ENCODE measurements at regions not wholly inside any gene's neighbourhood (a gene's known extent, or its start where the extent isn't known, plus 50 kb on each side); places are given as distances from the start of the nearest gene placed in this dataset.
A peak's percentile ranks its signal among the peaks of the same experiment; 100 is the strongest.
"Not testable (repeated sequence)": the region's sequence is repeated elsewhere in the genome, so short reads cannot be mapped to it uniquely, and the experiment has no call there.

GRCh38 chr11:71638801-71639519, 56.3 kb upstream of the KRTAP5-11 start:
- H3K4me3 ChIP-seq (ENCODE audit: low read depth, low read length), result peak overlapping the region; percentile 37
- H3K9ac ChIP-seq (ENCODE audit: low read depth, low read length); H3K4me1 ChIP-seq (ENCODE audit: control insufficient read depth, insufficient read depth, low read length); H3K9me3 ChIP-seq (ENCODE audit: control insufficient read depth, insufficient read depth, low read length); H3K36me3 ChIP-seq (ENCODE audit: control insufficient read depth, insufficient read depth, low read length); H3K27me3 ChIP-seq (ENCODE audit: control insufficient read depth, insufficient read depth, low read length): not testable (repeated sequence)

GRCh38 chr11:71639520-71639849, 56.8 kb upstream of the KRTAP5-11 start:
- not testable (repeated sequence) for H3K36me3 ChIP-seq (ENCODE audit: control insufficient read depth, insufficient read depth, low read length); H3K27me3 ChIP-seq (ENCODE audit: control insufficient read depth, insufficient read depth, low read length); H3K9ac ChIP-seq (ENCODE audit: low read depth, low read length); H3K9me3 ChIP-seq (ENCODE audit: control insufficient read depth, insufficient read depth, low read length); H3K4me1 ChIP-seq (ENCODE audit: control insufficient read depth, insufficient read depth, low read length)
- H3K4me3 ChIP-seq (ENCODE audit: low read depth, low read length), result peak overlapping the region; percentile 37

DNA sequence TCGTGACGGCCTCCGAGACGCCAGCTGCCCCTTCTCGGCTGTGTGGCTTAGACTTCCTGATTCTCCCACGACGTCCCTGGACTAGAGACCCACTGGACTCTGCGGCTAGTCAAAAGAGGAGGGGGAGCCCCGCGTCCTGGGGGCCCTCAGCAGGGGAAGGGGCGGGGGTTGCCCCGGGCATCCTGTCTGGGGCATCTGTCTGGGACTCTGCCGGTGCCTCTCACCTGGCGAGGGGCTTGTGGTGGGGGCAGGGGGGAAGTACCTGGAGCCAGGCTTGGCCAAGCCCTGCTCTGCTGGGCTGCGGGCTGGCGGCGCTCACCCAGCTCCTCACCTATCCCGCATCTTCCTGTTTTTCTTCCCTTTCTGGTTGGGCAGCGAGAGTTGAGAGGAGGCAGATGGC, 57.2 kb upstream of the KRTAP5-11 start:
- H3K4me3 ChIP-seq (ENCODE audit: low read depth, low read length), result peak overlapping the region; percentile 26
- H3K9me3 ChIP-seq (ENCODE audit: control insufficient read depth, insufficient read depth, low read length); H3K36me3 ChIP-seq (ENCODE audit: control insufficient read depth, insufficient read depth, low read length); H3K9ac ChIP-seq (ENCODE audit: low read depth, low read length); H3K4me1 ChIP-seq (ENCODE audit: control insufficient read depth, insufficient read depth, low read length); H3K27me3 ChIP-seq (ENCODE audit: control insufficient read depth, insufficient read depth, low read length): not testable (repeated sequence)

GRCh38 chr11:71647078-71647477, 64.4 kb upstream of the KRTAP5-11 start:
- not testable (repeated sequence) for H3K9ac ChIP-seq (ENCODE audit: low read depth, low read length); H3K36me3 ChIP-seq (ENCODE audit: control insufficient read depth, insufficient read depth, low read length); H3K27me3 ChIP-seq (ENCODE audit: control insufficient read depth, insufficient read depth, low read length); H3K9me3 ChIP-seq (ENCODE audit: control insufficient read depth, insufficient read depth, low read length); H3K4me1 ChIP-seq (ENCODE audit: control insufficient read depth, insufficient read depth, low read length); H3K4me3 ChIP-seq (ENCODE audit: low read depth, low read length)

DNA sequence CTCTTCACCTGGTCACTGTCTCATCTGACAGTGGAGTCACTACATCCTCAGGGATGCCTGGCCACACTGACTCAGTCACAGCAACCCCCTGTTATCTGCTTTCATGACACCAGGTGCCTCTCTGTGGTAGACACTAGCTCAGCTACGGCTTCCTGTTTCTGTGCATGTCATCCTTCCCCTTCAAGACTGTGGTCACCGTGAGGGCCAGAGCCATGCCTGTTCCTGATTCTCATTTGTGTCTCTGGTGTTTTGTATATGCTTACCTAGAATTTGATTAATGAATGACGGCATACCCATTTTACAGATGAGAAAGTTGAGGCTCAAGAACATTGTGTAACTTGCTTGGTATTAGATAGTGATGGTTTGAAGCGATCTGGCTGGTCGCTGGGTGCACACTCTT, 70.3 kb upstream of the KRTAP5-11 start:
- H3K4me1 ChIP-seq (ENCODE audit: control insufficient read depth, insufficient read depth, low read length); H3K27me3 ChIP-seq (ENCODE audit: control insufficient read depth, insufficient read depth, low read length); H3K9me3 ChIP-seq (ENCODE audit: control insufficient read depth, insufficient read depth, low read length); H3K36me3 ChIP-seq (ENCODE audit: control insufficient read depth, insufficient read depth, low read length); H3K9ac ChIP-seq (ENCODE audit: low read depth, low read length); H3K4me3 ChIP-seq (ENCODE audit: low read depth, low read length): not testable (repeated sequence)

- not testable (repeated sequence) for H3K4me3 ChIP-seq (ENCODE audit: low read depth, low read length); H3K9me3 ChIP-seq (ENCODE audit: control insufficient read depth, insufficient read depth, low read length); H3K27me3 ChIP-seq (ENCODE audit: control insufficient read depth, insufficient read depth, low read length); H3K4me1 ChIP-seq (ENCODE audit: control insufficient read depth, insufficient read depth, low read length); H3K9ac ChIP-seq (ENCODE audit: low read depth, low read length); H3K36me3 ChIP-seq (ENCODE audit: control insufficient read depth, insufficient read depth, low read length)
Measured at GRCh38 chr11:71654423-71654822, 71.7 kb upstream of the KRTAP5-11 start.

DNA sequence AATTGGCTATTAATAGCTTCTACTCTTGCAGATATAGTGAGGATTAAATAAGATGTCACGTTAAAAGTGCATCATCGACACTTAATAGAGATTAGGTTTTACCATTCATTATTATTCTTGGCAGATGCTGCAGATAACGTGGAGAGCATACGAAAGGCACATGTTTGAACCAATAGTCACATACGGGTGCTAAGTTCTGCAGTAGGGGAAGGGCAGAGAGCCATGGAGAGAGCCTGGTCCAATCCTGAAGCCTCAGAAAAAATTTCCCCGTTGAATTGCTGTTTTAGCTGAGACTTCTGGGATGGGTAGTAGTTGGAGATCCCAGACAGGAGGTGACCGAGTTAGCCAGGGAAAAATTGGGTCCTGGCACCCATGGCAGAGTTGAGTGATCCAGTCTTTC, 72.4 kb upstream of the KRTAP5-11 start:
- not testable (repeated sequence) for H3K4me3 ChIP-seq (ENCODE audit: low read depth, low read length); H3K9ac ChIP-seq (ENCODE audit: low read depth, low read length); H3K4me1 ChIP-seq (ENCODE audit: control insufficient read depth, insufficient read depth, low read length); H3K36me3 ChIP-seq (ENCODE audit: control insufficient read depth, insufficient read depth, low read length); H3K9me3 ChIP-seq (ENCODE audit: control insufficient read depth, insufficient read depth, low read length); H3K27me3 ChIP-seq (ENCODE audit: control insufficient read depth, insufficient read depth, low read length)

GRCh38 chr11:71656513-71656912, 73.8 kb upstream of the KRTAP5-11 start:
- H3K9me3 ChIP-seq (ENCODE audit: control insufficient read depth, insufficient read depth, low read length); H3K4me3 ChIP-seq (ENCODE audit: low read depth, low read length); H3K4me1 ChIP-seq (ENCODE audit: control insufficient read depth, insufficient read depth, low read length); H3K27me3 ChIP-seq (ENCODE audit: control insufficient read depth, insufficient read depth, low read length); H3K9ac ChIP-seq (ENCODE audit: low read depth, low read length); H3K36me3 ChIP-seq (ENCODE audit: control insufficient read depth, insufficient read depth, low read length): not testable (repeated sequence)

GRCh38 chr11:71664941-71665340, 82.3 kb upstream of the KRTAP5-11 start:
- not testable (repeated sequence) for H3K36me3 ChIP-seq (ENCODE audit: control insufficient read depth, insufficient read depth, low read length); H3K4me1 ChIP-seq (ENCODE audit: control insufficient read depth, insufficient read depth, low read length); H3K27me3 ChIP-seq (ENCODE audit: control insufficient read depth, insufficient read depth, low read length); H3K4me3 ChIP-seq (ENCODE audit: low read depth, low read length); H3K9ac ChIP-seq (ENCODE audit: low read depth, low read length); H3K9me3 ChIP-seq (ENCODE audit: control insufficient read depth, insufficient read depth, low read length)

- not testable (repeated sequence) for H3K9me3 ChIP-seq (ENCODE audit: control insufficient read depth, insufficient read depth, low read length); H3K4me1 ChIP-seq (ENCODE audit: control insufficient read depth, insufficient read depth, low read length); H3K27me3 ChIP-seq (ENCODE audit: control insufficient read depth, insufficient read depth, low read length); H3K9ac ChIP-seq (ENCODE audit: low read depth, low read length); H3K36me3 ChIP-seq (ENCODE audit: control insufficient read depth, insufficient read depth, low read length); H3K4me3 ChIP-seq (ENCODE audit: low read depth, low read length)
Measured at GRCh38 chr11:71698110-71698509, 115.4 kb upstream of the KRTAP5-11 start.

GRCh38 chr11:71698961-71699360, 116.3 kb upstream of the KRTAP5-11 start:
- H3K4me1 ChIP-seq (ENCODE audit: control insufficient read depth, insufficient read depth, low read length); H3K9me3 ChIP-seq (ENCODE audit: control insufficient read depth, insufficient read depth, low read length); H3K9ac ChIP-seq (ENCODE audit: low read depth, low read length); H3K27me3 ChIP-seq (ENCODE audit: control insufficient read depth, insufficient read depth, low read length); H3K4me3 ChIP-seq (ENCODE audit: low read depth, low read length); H3K36me3 ChIP-seq (ENCODE audit: control insufficient read depth, insufficient read depth, low read length): not testable (repeated sequence)

DNA sequence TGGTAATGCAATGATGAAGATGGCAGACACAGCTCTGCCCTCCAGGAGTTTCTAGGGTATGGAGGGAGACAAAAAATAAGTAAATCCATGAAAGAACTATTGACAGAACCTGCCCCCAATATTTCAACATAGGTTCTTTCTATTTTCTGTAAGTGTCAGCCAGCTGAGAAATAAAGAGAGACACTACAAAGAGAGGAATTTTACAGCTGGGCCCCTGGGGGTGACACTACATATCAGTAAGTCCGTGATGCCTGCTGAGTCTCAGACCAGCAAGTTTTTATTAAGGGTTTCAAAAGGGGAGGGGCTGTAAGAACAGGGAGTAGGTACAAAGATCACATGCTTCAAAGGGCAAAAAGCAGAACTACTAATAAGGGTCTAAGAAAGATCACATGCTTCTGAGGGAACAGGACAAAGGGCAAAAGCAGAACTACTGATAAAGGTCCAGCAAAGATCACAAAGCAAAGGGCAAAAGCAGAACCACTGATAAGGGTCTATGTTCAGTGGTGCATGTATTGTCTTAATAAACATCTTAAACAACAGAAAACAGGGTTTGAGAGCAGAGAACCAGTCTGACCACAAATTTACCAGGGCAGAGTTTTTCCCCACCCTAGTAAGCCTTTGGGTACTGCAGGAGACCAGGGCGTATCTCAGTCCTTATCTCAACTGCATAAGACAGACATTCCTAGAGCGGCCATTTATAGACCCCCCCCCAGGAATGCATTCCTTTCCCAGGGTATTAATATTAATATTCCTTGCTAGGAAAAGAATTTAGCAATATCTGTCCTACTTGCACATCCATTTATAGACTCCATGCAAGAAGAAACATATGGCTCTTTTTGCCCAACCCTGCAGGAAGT, 119.0 kb upstream of the KRTAP5-11 start:
- H3K9me3 ChIP-seq (ENCODE audit: control insufficient read depth, insufficient read depth, low read length); H3K27me3 ChIP-seq (ENCODE audit: control insufficient read depth, insufficient read depth, low read length); H3K4me3 ChIP-seq (ENCODE audit: low read depth, low read length); H3K4me1 ChIP-seq (ENCODE audit: control insufficient read depth, insufficient read depth, low read length); H3K36me3 ChIP-seq (ENCODE audit: control insufficient read depth, insufficient read depth, low read length); H3K9ac ChIP-seq (ENCODE audit: low read depth, low read length): not testable (repeated sequence)
